Fibroblast of lung (primary cell): ENCODE measurements at regions not wholly inside any gene's neighbourhood (a gene's known extent, or its start where the extent isn't known, plus 50 kb on each side); places are given as distances from the start of the nearest gene placed in this dataset.

Source experiments
- EZH2 ChIP-seq: IDR thresholded peaks from 2 replicates; pipeline ENCODE4 v1.5.1; 2012; ENCODE audit warnings: low read length, control low read depth, mild to moderate bottlenecking; ENCODE audit errors: missing control alignments
- TF ChIP-seq, protein P1 (sequence below), 2 donors: IDR thresholded peaks in 1 of 2; conservative IDR thresholded peaks in 1 of 2; 1 replicate in 1 of 2; 2 replicates in 1 of 2; pipeline ENCODE4 v1.5.1; 2011 to 2012; ENCODE audit warnings: low read length in 2 of 2, control low read depth in 1 of 2, inconsistent platforms in 1 of 2, low read depth in 1 of 2, mild to moderate bottlenecking in 1 of 2

GRCh38 chr2:8581234-8581561 is 100.7 kb upstream of the ID2 start:
- no peak for TF ChIP-seq EZH2
- TF ChIP-seq, protein P1, sequence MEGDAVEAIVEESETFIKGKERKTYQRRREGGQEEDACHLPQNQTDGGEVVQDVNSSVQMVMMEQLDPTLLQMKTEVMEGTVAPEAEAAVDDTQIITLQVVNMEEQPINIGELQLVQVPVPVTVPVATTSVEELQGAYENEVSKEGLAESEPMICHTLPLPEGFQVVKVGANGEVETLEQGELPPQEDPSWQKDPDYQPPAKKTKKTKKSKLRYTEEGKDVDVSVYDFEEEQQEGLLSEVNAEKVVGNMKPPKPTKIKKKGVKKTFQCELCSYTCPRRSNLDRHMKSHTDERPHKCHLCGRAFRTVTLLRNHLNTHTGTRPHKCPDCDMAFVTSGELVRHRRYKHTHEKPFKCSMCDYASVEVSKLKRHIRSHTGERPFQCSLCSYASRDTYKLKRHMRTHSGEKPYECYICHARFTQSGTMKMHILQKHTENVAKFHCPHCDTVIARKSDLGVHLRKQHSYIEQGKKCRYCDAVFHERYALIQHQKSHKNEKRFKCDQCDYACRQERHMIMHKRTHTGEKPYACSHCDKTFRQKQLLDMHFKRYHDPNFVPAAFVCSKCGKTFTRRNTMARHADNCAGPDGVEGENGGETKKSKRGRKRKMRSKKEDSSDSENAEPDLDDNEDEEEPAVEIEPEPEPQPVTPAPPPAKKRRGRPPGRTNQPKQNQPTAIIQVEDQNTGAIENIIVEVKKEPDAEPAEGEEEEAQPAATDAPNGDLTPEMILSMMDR (conservative IDR thresholded peaks at IDR 0.05 in 1 of 2, IDR thresholded peaks at IDR 0.05 in 1 of 2; ENCODE audit: low read depth in 1 of 2, low read length in 2 of 2) = no peak
